Astrocyte of the hippocampus (primary cell): ENCODE measurements at regions not wholly inside any gene's neighbourhood (a gene's known extent, or its start where the extent isn't known, plus 50 kb on each side); places are given as distances from the start of the nearest gene placed in this dataset.
A peak's percentile ranks its signal among the peaks of the same experiment; 100 is the strongest.

Source experiments
- DNase-seq: peaks from one replicate; pipeline ENCODE4 v3.0.0; 2011; ENCODE audit warnings: low read depth, low spot score

GRCh38 chr4:27184508-27185155 is 324.0 kb downstream of the STIM2 start:
- no peak for DNase-seq

- no peak for DNase-seq
Measured at GRCh38 chr4:27186710-27187109, 326.1 kb downstream of the STIM2 start.

GRCh38 chr4:27187786-27188185 is 327.1 kb downstream of the STIM2 start:
- DNase-seq: no peak

GRCh38 chr4:27189683-27190082 is 329.0 kb downstream of the STIM2 start:
- DNase-seq: no peak

- no peak for DNase-seq
Measured at GRCh38 chr4:27191592-27191991, 331.0 kb downstream of the STIM2 start.

- DNase-seq: no peak
Measured at GRCh38 chr4:27194599-27195176, 334.0 kb downstream of the STIM2 start.

- DNase-seq: no peak
Measured at GRCh38 chr4:27198246-27198645, 337.6 kb downstream of the STIM2 start.

- DNase-seq: no peak
Measured at GRCh38 chr4:27198971-27199370, 338.3 kb downstream of the STIM2 start.

GRCh38 chr4:27206009-27206408 is 345.4 kb downstream of the STIM2 start:
- peak; percentile 23 for DNase-seq

GRCh38 chr4:27210956-27211355 is 350.3 kb downstream of the STIM2 start:
- no peak for DNase-seq

- no peak for DNase-seq
Measured at GRCh38 chr4:27214010-27214409, 353.4 kb downstream of the STIM2 start.

- DNase-seq: no peak
Measured at GRCh38 chr4:27215220-27215826, 354.7 kb downstream of the STIM2 start.

GRCh38 chr4:27217261-27217769 is 356.7 kb downstream of the STIM2 start:
- DNase-seq: peak; percentile 50

GRCh38 chr4:27218013-27218412 is 357.4 kb downstream of the STIM2 start:
- no peak for DNase-seq

GRCh38 chr4:27223326-27223725 is 362.7 kb downstream of the STIM2 start:
- no peak for DNase-seq

- no peak for DNase-seq
Measured at GRCh38 chr4:27233531-27233930, 372.9 kb downstream of the STIM2 start.

GRCh38 chr4:27234306-27234899 is 373.8 kb downstream of the STIM2 start:
- DNase-seq: no peak

GRCh38 chr4:27239641-27240040 is 379.0 kb downstream of the STIM2 start:
- peak; percentile 84 for DNase-seq

GRCh38 chr4:27242217-27242616 is 381.6 kb downstream of the STIM2 start:
- DNase-seq: no peak

- DNase-seq: no peak
Measured at GRCh38 chr4:27245216-27245615, 384.6 kb downstream of the STIM2 start.

GRCh38 chr4:27248829-27249228 is 388.2 kb downstream of the STIM2 start:
- no peak for DNase-seq

GRCh38 chr4:27251771-27252170 is 391.1 kb downstream of the STIM2 start:
- DNase-seq: peak; percentile 21
